HEK293 (cell line): ENCODE measurements at regions not wholly inside any gene's neighbourhood (a gene's known extent, or its start where the extent isn't known, plus 50 kb on each side); places are given as distances from the start of the nearest gene placed in this dataset.

Experiments
- BCL11A ChIP-seq: fragments of 450-650 bp; formaldehyde crosslinking; IDR thresholded peaks from 2 replicates; pipeline ENCODE4 v1.5.1; 2016; ENCODE audit warnings: low read depth, missing biosample characterization, missing genetic modification characterization
- BCL11B ChIP-seq: fragments of 450-650 bp; formaldehyde crosslinking; IDR thresholded peaks from 2 replicates; pipeline ENCODE4 v1.5.1; 2016; ENCODE audit warnings: low read depth, missing biosample characterization, missing genetic modification characterization
- GLIS2 ChIP-seq: fragments of 450-650 bp; formaldehyde crosslinking; IDR thresholded peaks from 2 replicates; pipeline ENCODE4 v1.5.1; 2016; ENCODE audit warnings: missing biosample characterization, missing genetic modification characterization
- HIC1 ChIP-seq: fragments of 450-650 bp; formaldehyde crosslinking; IDR thresholded peaks from 2 replicates; pipeline ENCODE4 v1.5.1; 2016; ENCODE audit warnings: missing biosample characterization, missing genetic modification characterization
- HOXA7 ChIP-seq: sonication (generic); formaldehyde crosslinking; IDR thresholded peaks from 2 replicates; pipeline ENCODE4 v1.8.1; 2022; ENCODE audit warnings: missing genetic modification reagents, borderline replicate concordance
- KLF7 ChIP-seq: fragments of 450-650 bp; formaldehyde crosslinking; IDR thresholded peaks from 2 replicates; pipeline ENCODE4 v1.5.1; 2016; ENCODE audit warnings: missing biosample characterization, missing genetic modification characterization, borderline replicate concordance
- MEIS1 ChIP-seq: sonication (generic); formaldehyde crosslinking; IDR thresholded peaks from 2 replicates; pipeline ENCODE4 v1.8.1; 2022; ENCODE audit warnings: missing genetic modification reagents, mild to moderate bottlenecking, borderline replicate concordance
- RBAK ChIP-seq: fragments of 450-650 bp; formaldehyde crosslinking; IDR thresholded peaks from 2 replicates; pipeline ENCODE4 v1.5.1; 2016; ENCODE audit warnings: missing biosample characterization, missing genetic modification characterization
- SETDB1 ChIP-seq: IDR thresholded peaks from one replicate; pipeline ENCODE4 v1.6.1; 2017; ENCODE audit warnings: mild to moderate bottlenecking, low read length, moderate library complexity, mixed read lengths; ENCODE audit not compliant: insufficient read length
- SP7 ChIP-seq: fragments of 450-650 bp; formaldehyde crosslinking; IDR thresholded peaks from 2 replicates; pipeline ENCODE4 v1.5.1; 2016; ENCODE audit warnings: missing biosample characterization, missing genetic modification characterization
- YY1 ChIP-seq: fragments of 450-650 bp; formaldehyde crosslinking; IDR thresholded peaks from 2 replicates; pipeline ENCODE4 v1.5.1; 2018; ENCODE audit warnings: missing biosample characterization, missing genetic modification characterization
- YY2 ChIP-seq: fragments of 450-650 bp; formaldehyde crosslinking; IDR thresholded peaks from 2 replicates; pipeline ENCODE4 v1.5.1; 2016; ENCODE audit warnings: missing biosample characterization, missing genetic modification characterization
- ZBTB11 ChIP-seq: fragments of 450-650 bp; formaldehyde crosslinking; conservative IDR thresholded peaks from 2 replicates; pipeline ENCODE4 v1.5.1; 2016; ENCODE audit warnings: low read depth, missing biosample characterization, missing genetic modification characterization
- ZNF10 ChIP-seq: fragments of 450-650 bp; formaldehyde crosslinking; IDR thresholded peaks from 2 replicates; pipeline ENCODE4 v1.5.1; 2017; ENCODE audit warnings: missing biosample characterization, missing genetic modification characterization
- ZNF155 ChIP-seq: fragments of 450-650 bp; formaldehyde crosslinking; IDR thresholded peaks from 2 replicates; pipeline ENCODE4 v1.5.1; 2016; ENCODE audit warnings: missing biosample characterization, missing genetic modification characterization
- ZNF16 ChIP-seq: fragments of 450-650 bp; formaldehyde crosslinking; IDR thresholded peaks from 2 replicates; pipeline ENCODE4 v1.5.1; 2016; ENCODE audit warnings: low read depth, missing biosample characterization, missing genetic modification characterization
- ZNF2 ChIP-seq: fragments of 450-650 bp; formaldehyde crosslinking; IDR thresholded peaks from 2 replicates; pipeline ENCODE4 v1.5.1; 2016; ENCODE audit warnings: missing biosample characterization, missing genetic modification characterization
- ZNF24 ChIP-seq: fragments of 450-650 bp; formaldehyde crosslinking; IDR thresholded peaks from 2 replicates; pipeline ENCODE4 v1.5.1; 2016; ENCODE audit warnings: missing biosample characterization, missing genetic modification characterization
- ZNF248 ChIP-seq: fragments of 450-650 bp; formaldehyde crosslinking; IDR thresholded peaks from 2 replicates; pipeline ENCODE4 v1.5.1; 2017; ENCODE audit warnings: missing biosample characterization, missing genetic modification characterization
- ZNF266 ChIP-seq: fragments of 450-650 bp; formaldehyde crosslinking; IDR thresholded peaks from 2 replicates; pipeline ENCODE4 v1.5.1; 2016; ENCODE audit warnings: missing biosample characterization, missing genetic modification characterization, low read depth
- ZNF341 ChIP-seq: fragments of 450-650 bp; formaldehyde crosslinking; IDR thresholded peaks from 2 replicates; pipeline ENCODE4; 2016; ENCODE audit warnings: low read depth, missing biosample characterization, missing genetic modification characterization
- ZNF362 ChIP-seq: fragments of 450-650 bp; formaldehyde crosslinking; IDR thresholded peaks from 2 replicates; pipeline ENCODE4 v1.5.1; 2016; ENCODE audit warnings: missing biosample characterization, missing genetic modification characterization
- ZNF398 ChIP-seq: fragments of 450-650 bp; formaldehyde crosslinking; IDR thresholded peaks from 2 replicates; pipeline ENCODE4 v1.5.1; 2017; ENCODE audit warnings: missing biosample characterization, missing genetic modification characterization
- ZNF530 ChIP-seq: fragments of 450-650 bp; formaldehyde crosslinking; IDR thresholded peaks from 2 replicates; pipeline ENCODE4 v1.5.1; 2016; ENCODE audit warnings: low read depth, missing biosample characterization, missing genetic modification characterization
- ZNF639 ChIP-seq: fragments of 450-650 bp; formaldehyde crosslinking; IDR thresholded peaks from 2 replicates; pipeline ENCODE4 v1.5.1; 2016; ENCODE audit warnings: missing biosample characterization, missing genetic modification characterization
- ZNF701 ChIP-seq: fragments of 450-650 bp; formaldehyde crosslinking; IDR thresholded peaks from 2 replicates; pipeline ENCODE4 v1.5.1; 2016; ENCODE audit warnings: missing biosample characterization, missing genetic modification characterization
- ZNF777 ChIP-seq: fragments of 450-650 bp; formaldehyde crosslinking; IDR thresholded peaks from 2 replicates; pipeline ENCODE4 v1.5.1; 2017; ENCODE audit warnings: missing biosample characterization, missing genetic modification characterization, borderline replicate concordance
- ZSCAN5A ChIP-seq: fragments of 450-650 bp; formaldehyde crosslinking; IDR thresholded peaks from 2 replicates; pipeline ENCODE4 v1.5.1; 2016; ENCODE audit warnings: missing biosample characterization, missing genetic modification characterization

GRCh38 chr6:27547157-27548075 lies 74.5 kb upstream of the ZNF184 start (continued):
- TF ChIP-seq SETDB1 (no peak), ZNF10 (tag by site-specific recombination) (peak; percentile 46; the same call in 1 of the 2 replicates), HIC1 (tag by site-specific recombination) (peak; percentile 28; the same call in 1 of the 2 replicates), ZNF266 (tag by site-specific recombination) (no peak), GLIS2 (no peak), ZNF24 (tag by site-specific recombination) (0 out of 2 replicates have a peak, but pooled peaks have one; percentile 31), YY1 (tag by site-specific recombination) (no peak), ZNF155 (tag by site-specific recombination) (no peak), ZNF777 (tag by site-specific recombination) (no peak), BCL11B (no peak), ZNF701 (tag by site-specific recombination) (no peak), ZNF16 (tag by site-specific recombination) (no peak), ZSCAN5A (tag by site-specific recombination) (peak; percentile 79; the same call in 1 of the 2 replicates), HOXA7 (CRISPR knock-in tag) (no peak), RBAK (tag by site-specific recombination) (no peak), ZNF362 (tag by site-specific recombination) (0 out of 2 replicates have a peak, but pooled peaks have one; percentile 9), KLF7 (tag by site-specific recombination) (no peak), ZBTB11 (tag by site-specific recombination) (no peak), ZNF398 (tag by site-specific recombination) (no peak), ZNF2 (tag by site-specific recombination) (peak; percentile 69; the same call in 1 of the 2 replicates), ZNF530 (tag by site-specific recombination) (no peak), BCL11A (tag by site-specific recombination) (no peak), SP7 (tag by site-specific recombination) (peak; percentile 78), ZNF341 (no peak), MEIS1 (CRISPR knock-in tag) (no peak), ZNF639 (tag by site-specific recombination) (peak; percentile 75), YY2 (no peak), ZNF248 (tag by site-specific recombination) (no peak)
